IMR-90 (cell line): ENCODE measurements at regions not wholly inside any gene's neighbourhood (a gene's known extent, or its start where the extent isn't known, plus 50 kb on each side); places are given as distances from the start of the nearest gene placed in this dataset.

Source experiments
- ATAC-seq: fragments of 200-7000 bp; cut with Tn5 transposase; 2 replicates; pipeline ENCODE4 v1.9.1; 2020; ENCODE audit warnings: low read depth, mild to moderate bottlenecking, moderate library complexity
- BruUV-seq: library from RNA; stranded (reverse); fragments of 400-500 nt; replicated peaks from 2 replicates; lab custom pipeline; 2021; lab: Mats Ljungman, UMichigan
- CTCF ChIA-PET: fragments of 300-600 bp; formaldehyde crosslinking; extraction: SDS; loops from one replicate; lab custom pipeline; 2021; ENCODE audit warnings: antibody characterized with exemption; lab: Yijun Ruan, JAX
- POLR2A ChIA-PET: fragments of 300-600 bp; sonication (Branson Sonifier 250); formaldehyde crosslinking; loops from one replicate; lab custom pipeline; 2022; ENCODE audit warnings: antibody characterized with exemption; ENCODE audit not compliant: unreplicated experiment; lab: Charles Lee
- DNase-seq: peaks from one replicate; pipeline ENCODE4 v3.0.0; 2013
- H2AFZ ChIP-seq: replicated peaks from 2 replicates; pipeline ENCODE3; 2013; ENCODE audit warnings: low read length, mild to moderate bottlenecking; ENCODE audit not compliant: poor library complexity
- H2AK5ac ChIP-seq: 2 replicates; pipeline ENCODE4 v1.6.1; 2013; ENCODE audit warnings: low read depth, low read length, inconsistent platforms
- H2AK9ac ChIP-seq: replicated peaks from 2 replicates; pipeline ENCODE3; 2013; ENCODE audit warnings: mild to moderate bottlenecking, low read depth, low read length, moderate library complexity; ENCODE audit not compliant: poor library complexity
- H2BK120ac ChIP-seq: 2 replicates; pipeline ENCODE4 v1.6.1; 2013; ENCODE audit warnings: low read depth, low read length, inconsistent platforms
- H2BK15ac ChIP-seq: 3 replicates; pipeline ENCODE4 v1.6.1; 2013; ENCODE audit warnings: low read depth, low read length, inconsistent platforms
- H2BK20ac ChIP-seq: 2 replicates; pipeline ENCODE4 v1.6.1; 2013; ENCODE audit warnings: low read depth, mild to moderate bottlenecking, inconsistent platforms, low read length, moderate library complexity
- H2BK5ac ChIP-seq: 2 replicates; pipeline ENCODE4 v1.6.1; 2013; ENCODE audit warnings: mild to moderate bottlenecking, low read depth, low read length, inconsistent platforms; ENCODE audit not compliant: poor library complexity, severe bottlenecking
- H3K14ac ChIP-seq: replicated peaks from 2 replicates; pipeline ENCODE4 v1.6.1; 2013; ENCODE audit warnings: low read depth, low read length, inconsistent platforms
- H3K18ac ChIP-seq: 2 replicates; pipeline ENCODE4 v1.6.1; 2013; ENCODE audit warnings: low read depth, low read length, control low read depth
- H3K23ac ChIP-seq: 2 replicates; pipeline ENCODE4 v1.6.1; 2013; ENCODE audit warnings: low read depth, low read length, inconsistent platforms
- H3K27ac ChIP-seq: 2 replicates; pipeline ENCODE4 v1.5.1; 2013; ENCODE audit warnings: mild to moderate bottlenecking, control low read depth, low read length; ENCODE audit not compliant: insufficient read depth
- H3K27me3 ChIP-seq: 2 replicates; pipeline ENCODE4 v1.6.1; 2013; ENCODE audit warnings: low read length; ENCODE audit not compliant: control insufficient read depth, insufficient read depth
- H3K36me3 ChIP-seq: 2 replicates; pipeline ENCODE4 v1.6.1; 2013; ENCODE audit warnings: low read length, mixed read lengths; ENCODE audit not compliant: control insufficient read depth, insufficient read depth
- H3K4ac ChIP-seq: 2 replicates; pipeline ENCODE4 v1.6.1; 2013; ENCODE audit warnings: low read depth, low read length, inconsistent platforms
- H3K4me1 ChIP-seq: 2 replicates; pipeline ENCODE4 v1.6.1; 2013; ENCODE audit warnings: low read length, mixed read lengths; ENCODE audit not compliant: control insufficient read depth, insufficient read depth
- H3K4me2 ChIP-seq: 2 replicates; pipeline ENCODE4 v1.6.1; 2013; ENCODE audit warnings: low read depth, mild to moderate bottlenecking, control low read depth, low read length, moderate library complexity
- H3K4me3 ChIP-seq: 2 replicates; pipeline ENCODE4 v1.5.1; 2013; ENCODE audit warnings: low read depth, mild to moderate bottlenecking, control low read depth, low read length, moderate library complexity; ENCODE audit not compliant: insufficient read depth
- H3K56ac ChIP-seq: 2 replicates; pipeline ENCODE4 v1.6.1; 2013; ENCODE audit warnings: low read length, inconsistent platforms; ENCODE audit not compliant: insufficient read depth; ENCODE audit errors: extremely low read depth
- H3K79me1 ChIP-seq, 2 experiments: 2 replicates each; pipeline ENCODE4 v1.6.1; 2013; ENCODE audit warnings: low read length in 2 of 2, inconsistent platforms in 1 of 2, low read depth in 1 of 2
- H3K9ac ChIP-seq: 2 replicates; pipeline ENCODE4 v1.6.1; 2013; ENCODE audit warnings: low read depth, low read length, control low read depth
- H3K9me1 ChIP-seq: 2 replicates; pipeline ENCODE4 v1.6.1; 2013; ENCODE audit warnings: low read length, inconsistent platforms; ENCODE audit not compliant: insufficient read depth
- H3K9me3 ChIP-seq: 2 replicates; pipeline ENCODE4 v1.6.1; 2013; ENCODE audit warnings: low read length; ENCODE audit not compliant: control insufficient read depth, insufficient read depth
- H4K20me1 ChIP-seq: 2 replicates; pipeline ENCODE4 v1.6.1; 2013; ENCODE audit warnings: low read length, inconsistent platforms; ENCODE audit not compliant: insufficient read depth
- H4K5ac ChIP-seq: 2 replicates; pipeline ENCODE4 v1.6.1; 2013; ENCODE audit warnings: mild to moderate bottlenecking, low read depth, low read length, control low read depth
- H4K8ac ChIP-seq, 2 experiments: 2 replicates each; pipeline ENCODE4 v1.6.1; 2013; ENCODE audit warnings: low read depth in 2 of 2, low read length in 2 of 2, control low read depth in 1 of 2, inconsistent platforms in 1 of 2
- H4K91ac ChIP-seq: 2 replicates; pipeline ENCODE4 v1.6.1; 2013; ENCODE audit warnings: low read depth, low read length, inconsistent platforms; ENCODE audit not compliant: insufficient read depth
- CTCF ChIP-seq: conservative IDR thresholded peaks from 2 replicates; pipeline ENCODE4 v1.5.1; 2012; ENCODE audit warnings: mild to moderate bottlenecking, low read depth, low read length, improper control_type of control experiment
- FOS ChIP-seq: fragments of 150-350 bp; IDR thresholded peaks from 2 replicates; pipeline ENCODE4 v1.6.1; 2016; ENCODE audit warnings: low read depth, low read length
- MAFK ChIP-seq: IDR thresholded peaks from 2 replicates; pipeline ENCODE4 v1.6.1; 2012; ENCODE audit warnings: low read depth, low read length, improper control_type of control experiment
- MXI1 ChIP-seq: IDR thresholded peaks from 2 replicates; pipeline ENCODE4 v1.6.1; 2012; ENCODE audit warnings: low read depth, mild to moderate bottlenecking, low read length, moderate library complexity, borderline replicate concordance
- NFE2L2 ChIP-seq: fragments of 150-350 bp; IDR thresholded peaks from 2 replicates; pipeline ENCODE4 v1.6.1; 2016; ENCODE audit warnings: low read depth, mild to moderate bottlenecking, low read length
- POLR2A ChIP-seq: IDR thresholded peaks from 2 replicates; pipeline ENCODE4 v1.6.1; 2012; ENCODE audit warnings: mild to moderate bottlenecking, low read depth, low read length
- RAD21 ChIP-seq: IDR thresholded peaks from 2 replicates; pipeline ENCODE4 v1.6.1; 2012; ENCODE audit warnings: low read length, improper control_type of control experiment
- RFX5 ChIP-seq: IDR thresholded peaks from 2 replicates; pipeline ENCODE4 v1.8.0; 2012; ENCODE audit warnings: low read depth, mild to moderate bottlenecking, low read length, moderate library complexity
- USF2 ChIP-seq: fragments of 150-350 bp; IDR thresholded peaks from 2 replicates; pipeline ENCODE4 v1.6.1; 2017; ENCODE audit warnings: mild to moderate bottlenecking, antibody characterized with exemption, low read length, low read depth
- WGBS, 2 experiments: methylation state at CpG; one replicate each; pipeline versions ENCODE4 v1.1.5 to v1.1.7; 2013; ENCODE audit warnings: missing lambda C conversion rate in 2 of 2; ENCODE audit not compliant: insufficient read length in 1 of 2; ENCODE audit errors: extremely low coverage in 2 of 2; 5-methylcytosine and 5-hydroxymethylcytosine counted together
- dilution Hi-C: fragments of 300-500 bp; cut with HindIII; formaldehyde crosslinking; loops from one replicate; pipeline ENCODE4 v1.14.3; 2018; ENCODE audit warnings: low sequenced_read_pairs; ENCODE audit not compliant: unreplicated experiment
- in situ Hi-C: fragments of 300-500 bp; cut with MboI; formaldehyde crosslinking; loops from 3 replicates; pipeline ENCODE4 v1.14.3; 2019; ENCODE audit warnings: low sequenced_read_pairs, inconsistent platforms, mixed read lengths
- intact Hi-C: fragments of 100-400 bp; cut with micrococcal nuclease; formaldehyde crosslinking; loops from 2 replicates; pipeline ENCODE4 v1.10.0; 2022

GRCh38 chr2:52895726-52896340 lies 871.8 kb upstream of the CHAC2 start:
- H3K56ac ChIP-seq = no peak overlapping the region
- no peak overlapping the region for H4K8ac ChIP-seq
- H2AK5ac ChIP-seq = no peak overlapping the region
- H2BK20ac ChIP-seq = no peak overlapping the region
- no peak overlapping the region for H2AFZ ChIP-seq
- no peak overlapping the region for H3K4ac ChIP-seq
- no peak overlapping the region for H3K27ac ChIP-seq
- no peak overlapping the region for H2BK5ac ChIP-seq
- no peak overlapping the region for H2AK9ac ChIP-seq
- dilution Hi-C loops = no loop called here
- H3K4me2 ChIP-seq = no peak overlapping the region
- WGBS, 2 experiments = 67% methylated on average over 1 of the region's 4 CpGs; no CpG with 5 or more reads in 1 of the 2 experiments
- no peak overlapping the region for H3K4me3 ChIP-seq
- H3K9me3 ChIP-seq = no peaks in the 10 kb centered on the region; the same call in 1 of the 2 replicates
- no peak overlapping the region; the same call in 1 of the 2 replicates for H3K18ac ChIP-seq
- H2BK15ac ChIP-seq = no peak overlapping the region
- intact Hi-C loops = no loop called here
- TF ChIP-seq MXI1 (no peak), FOS (no peak), NFE2L2 (no peak), CTCF (no peak), RAD21 (no peak), MAFK (peak; percentile 35), RFX5 (no peak), USF2 (no peak), POLR2A (no peak)
- BruUV-seq = no TSS peak
- H3K23ac ChIP-seq = no peak overlapping the region
- ChIA-PET CTCF (no interaction called here), POLR2A (no interaction called here)
- no peaks in the 10 kb centered on the region for H3K9me1 ChIP-seq
- H2BK120ac ChIP-seq = no peak overlapping the region
- no peaks in the 10 kb centered on the region for H3K4me1 ChIP-seq
- H3K36me3 ChIP-seq = no peaks in the 10 kb centered on the region
- no peaks in the 10 kb centered on the region for H3K79me1 ChIP-seq
- H3K9ac ChIP-seq = no peak overlapping the region
- H4K20me1 ChIP-seq = no peaks in the 10 kb centered on the region
- ATAC-seq (no peak), DNase-seq (no peak)
- no peak overlapping the region for H4K5ac ChIP-seq
- no peak overlapping the region for H3K14ac ChIP-seq
- H4K91ac ChIP-seq = no peak overlapping the region
- no peaks in the 10 kb centered on the region for H3K27me3 ChIP-seq
- in situ Hi-C loops = no loop called here
